Ishikawa (cell line): ENCODE measurements at regions not wholly inside any gene's neighbourhood (a gene's known extent, or its start where the extent isn't known, plus 50 kb on each side); places are given as distances from the start of the nearest gene placed in this dataset.

Source experiments
- CEBPB ChIP-seq: IDR thresholded peaks from 2 replicates; pipeline ENCODE4 v1.6.1; 2012
- CREB1 ChIP-seq: IDR thresholded peaks from 2 replicates; pipeline ENCODE4 v1.6.1; 2012; ENCODE audit warnings: low read depth
- EGR1 ChIP-seq: IDR thresholded peaks from 2 replicates; pipeline ENCODE4 v1.6.1; 2012
- EP300 ChIP-seq: IDR thresholded peaks from 2 replicates; pipeline ENCODE4 v1.6.1; 2012; ENCODE audit warnings: borderline replicate concordance
- FOXM1 ChIP-seq: IDR thresholded peaks from 2 replicates; pipeline ENCODE4 v1.6.1; 2012; ENCODE audit warnings: low read depth, borderline replicate concordance
- MAX ChIP-seq: IDR thresholded peaks from 2 replicates; pipeline ENCODE4 v1.6.1; 2012
- NFIC ChIP-seq: IDR thresholded peaks from 2 replicates; pipeline ENCODE4 v1.6.1; 2012
- RAD21 ChIP-seq: IDR thresholded peaks from 2 replicates; pipeline ENCODE4 v1.6.1; 2012; ENCODE audit warnings: low read depth
- REST ChIP-seq: IDR thresholded peaks from 2 replicates; pipeline ENCODE4 v1.6.1; 2012; ENCODE audit warnings: low read depth, mild to moderate bottlenecking
- TAF1 ChIP-seq: IDR thresholded peaks from 2 replicates; pipeline ENCODE4 v1.6.1; 2012; ENCODE audit warnings: low read depth, mild to moderate bottlenecking
- TCF12 ChIP-seq: IDR thresholded peaks from 2 replicates; pipeline ENCODE4 v1.6.1; 2012; ENCODE audit warnings: low read depth
- TEAD4 ChIP-seq: IDR thresholded peaks from 2 replicates; pipeline ENCODE4 v1.6.1; 2012
- USF1 ChIP-seq: IDR thresholded peaks from 2 replicates; pipeline ENCODE4 v1.6.1; 2012
- YY1 ChIP-seq: IDR thresholded peaks from 2 replicates; pipeline ENCODE4 v1.6.1; 2012; ENCODE audit warnings: low read depth
- ZBTB7A ChIP-seq: IDR thresholded peaks from 2 replicates; pipeline ENCODE4 v1.6.1; 2012; ENCODE audit warnings: low read depth

- TF ChIP-seq CEBPB (no peak), FOXM1 (no peak), NFIC (no peak), USF1 (no peak), RAD21 (no peak), REST (no peak), TAF1 (no peak), YY1 (no peak), CREB1 (no peak), MAX (no peak), TCF12 (no peak), EGR1 (no peak), ZBTB7A (no peak)
These were observed 747.6 kb downstream of the RFPL4B start for GRCh38 chr6:113094779-113095178.

GRCh38 chr6:113095841-113096240 is 748.7 kb downstream of the RFPL4B start:
- TF ChIP-seq NFIC (no peak), CREB1 (no peak), CEBPB (no peak), USF1 (no peak), MAX (no peak), REST (no peak), TCF12 (no peak), YY1 (no peak), TAF1 (no peak)

GRCh38 chr6:113102761-113103160 is 754.4 kb upstream of the MARCKS start:
- TF ChIP-seq USF1 (no peak), EP300 (no peak), RAD21 (no peak), EGR1 (no peak), TCF12 (no peak), NFIC (no peak), REST (no peak), MAX (no peak), TAF1 (no peak), FOXM1 (no peak), TEAD4 (no peak), ZBTB7A (no peak), YY1 (no peak), CEBPB (no peak), CREB1 (no peak)

GRCh38 chr6:113103634-113104361 is 753.3 kb upstream of the MARCKS start:
- TF ChIP-seq TEAD4 (peak; percentile 23; the same call in 1 of the 2 replicates), ZBTB7A (no peak), EGR1 (no peak)
